Activated effector memory CD4-positive, alpha-beta T cell treated with Interleukin-2 at 50 U/mL for 16 hours (primary cell): ENCODE measurements at regions not wholly inside any gene's neighbourhood (a gene's known extent, or its start where the extent isn't known, plus 50 kb on each side); places are given as distances from the start of the nearest gene placed in this dataset.
"Not testable (repeated sequence)": the region's sequence is repeated elsewhere in the genome, so short reads cannot be mapped to it uniquely, and the experiment has no call there.

Experiments used
- DNase-seq: peaks from one replicate; pipeline ENCODE4 v3.0.0-alpha.2; 2020

DNA sequence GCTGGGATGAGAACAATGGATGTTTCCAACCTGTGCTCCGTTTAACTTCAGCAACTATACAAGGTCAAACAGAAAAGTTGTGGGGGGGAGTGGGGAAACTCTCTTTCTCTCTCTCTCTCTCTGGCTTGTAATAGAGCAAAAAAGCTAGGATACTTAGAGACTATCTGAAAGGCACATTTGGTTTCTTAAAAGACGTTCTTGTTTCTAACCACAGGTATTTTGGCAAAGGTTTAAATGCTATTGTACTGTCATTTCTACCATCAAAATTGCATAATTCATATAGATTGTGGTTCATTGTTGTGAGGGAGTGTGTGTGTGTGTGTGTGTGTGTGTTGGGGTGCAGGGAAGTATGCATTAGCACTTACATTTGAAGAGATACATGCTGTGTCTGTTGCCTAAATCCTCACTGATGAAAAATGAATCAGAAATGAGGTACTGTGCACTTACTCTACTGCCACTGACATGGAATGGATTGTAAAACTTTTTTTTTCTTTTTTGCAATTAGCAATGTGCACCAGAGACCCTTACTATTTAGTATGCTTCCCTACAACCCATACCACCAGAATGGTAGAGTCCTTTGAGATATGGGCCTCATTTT, 841.0 kb upstream of the PIK3C3 start:
- no peak for DNase-seq

DNA sequence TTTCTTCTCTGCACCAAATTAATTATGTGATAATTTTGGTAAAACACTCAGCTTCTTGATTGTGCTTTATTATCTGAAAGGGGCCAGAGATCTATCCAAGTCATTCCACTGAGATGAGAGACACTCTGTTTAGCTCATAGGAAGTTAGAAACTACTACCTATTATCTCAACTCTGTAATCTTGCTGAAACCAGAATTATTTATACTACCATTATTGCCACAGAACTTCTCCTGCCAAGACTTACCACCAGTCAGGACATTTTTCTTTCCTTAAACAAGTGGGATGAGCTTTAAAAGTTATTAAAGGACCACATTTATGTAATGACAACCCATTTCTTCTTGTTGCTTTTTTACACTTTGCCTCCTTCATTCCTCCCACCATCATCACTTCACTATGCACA, 855.6 kb upstream of the PIK3C3 start:
- DNase-seq, result no peak

DNA sequence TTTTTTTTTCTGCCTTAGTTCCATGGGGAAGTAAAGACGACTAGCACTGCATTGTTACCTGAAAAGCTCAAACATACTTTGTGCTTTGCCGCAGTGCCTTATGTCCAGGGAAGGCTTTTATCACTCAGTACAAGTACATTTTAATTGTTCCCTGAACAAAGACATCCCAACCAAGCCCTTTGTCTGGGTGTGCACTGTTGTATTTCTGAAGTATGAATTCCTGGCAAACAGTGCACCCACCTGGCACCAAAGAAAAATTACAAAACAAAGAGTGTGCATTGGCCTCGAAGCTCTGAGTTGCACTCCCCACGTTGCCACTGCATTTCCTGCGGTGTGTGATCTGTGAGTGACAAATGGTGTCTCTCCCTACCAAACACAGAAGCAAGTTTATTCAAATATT, 858.5 kb upstream of the PIK3C3 start:
- no peak for DNase-seq

DNA sequence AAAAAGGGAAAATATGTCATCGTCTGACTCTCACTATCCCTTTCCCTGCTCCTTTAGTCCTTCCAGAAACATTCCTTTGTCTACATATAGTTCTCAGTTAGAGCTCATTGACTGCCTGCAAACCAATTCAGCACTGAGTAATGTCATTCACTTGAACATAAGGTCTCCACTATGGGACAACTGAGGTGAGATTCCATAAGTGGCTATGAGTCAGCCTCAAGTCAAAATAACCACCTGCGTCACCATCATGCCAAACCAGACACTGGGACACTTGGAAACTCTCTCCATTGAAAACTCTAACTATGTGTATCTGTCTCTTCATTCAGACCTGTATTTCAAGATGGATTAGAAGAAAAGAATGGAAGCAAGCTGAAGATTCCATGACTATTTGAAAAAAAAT, 878.0 kb upstream of the PIK3C3 start:
- no peak for DNase-seq

DNA sequence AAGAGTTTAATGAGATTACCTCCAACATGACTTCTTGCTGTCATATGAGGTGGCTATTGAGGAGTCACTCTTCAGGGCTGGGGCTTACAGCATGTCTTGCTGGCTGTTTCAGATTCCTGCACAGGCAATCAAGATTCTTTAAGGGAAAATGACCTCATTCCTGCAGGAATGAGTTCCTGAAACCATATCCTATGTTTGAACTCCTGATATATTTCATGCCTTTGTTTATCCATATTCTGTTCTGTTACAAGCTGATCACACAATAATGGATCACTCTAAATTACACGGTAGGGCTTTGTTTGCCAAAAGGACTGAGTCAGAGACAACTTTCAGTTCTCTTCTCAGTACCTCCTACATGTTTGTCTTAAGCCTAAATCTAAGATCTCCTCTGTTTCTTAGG, 879.8 kb upstream of the PIK3C3 start:
- no peak for DNase-seq

DNA sequence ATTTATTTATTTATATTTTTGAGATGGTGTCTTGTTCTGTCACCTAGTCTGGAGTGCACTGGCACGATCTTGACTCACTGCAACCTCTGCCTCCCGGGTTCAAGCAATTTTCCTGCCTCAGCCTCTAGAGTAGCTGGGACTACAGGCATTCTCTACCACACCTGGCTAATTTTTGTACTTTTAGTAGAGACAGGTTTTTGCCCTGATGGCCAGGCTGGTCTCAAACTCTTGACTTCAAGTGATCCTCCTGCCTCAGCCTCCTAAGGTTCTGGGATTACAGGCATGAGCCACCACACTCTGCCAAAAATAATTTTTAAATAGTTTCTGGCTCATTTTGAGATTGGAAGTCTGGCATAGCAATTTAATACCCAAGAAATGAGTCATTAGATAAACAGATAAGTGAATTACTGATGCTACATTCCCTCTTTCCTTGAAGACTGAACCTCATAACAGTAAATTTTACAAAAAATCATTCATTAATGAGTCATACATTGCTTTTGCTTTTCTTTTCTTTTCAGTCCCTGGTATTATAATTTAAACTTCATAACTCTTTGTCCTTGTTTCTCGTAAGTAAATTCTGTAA, 881.6 kb upstream of the PIK3C3 start:
- DNase-seq, result no peak

DNA sequence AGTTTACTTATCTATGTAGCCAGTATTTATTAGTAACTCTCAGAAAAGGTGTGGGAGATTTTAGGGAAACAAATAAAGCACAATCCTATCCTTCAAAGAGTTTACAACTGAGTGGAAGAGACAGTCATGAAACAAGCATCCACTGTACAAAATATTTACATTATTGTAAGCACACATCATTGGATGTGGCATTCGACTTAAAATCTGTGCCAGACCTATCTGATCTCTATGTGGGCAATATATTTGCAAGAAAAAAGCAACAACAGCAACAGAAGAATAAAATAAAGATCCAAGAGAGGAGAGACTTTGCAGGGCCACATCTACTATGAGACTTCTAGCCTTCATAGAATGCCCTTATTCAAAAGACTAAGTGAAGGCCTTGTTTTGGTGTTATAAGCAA, 882.1 kb upstream of the PIK3C3 start:
- DNase-seq, result no peak

DNA sequence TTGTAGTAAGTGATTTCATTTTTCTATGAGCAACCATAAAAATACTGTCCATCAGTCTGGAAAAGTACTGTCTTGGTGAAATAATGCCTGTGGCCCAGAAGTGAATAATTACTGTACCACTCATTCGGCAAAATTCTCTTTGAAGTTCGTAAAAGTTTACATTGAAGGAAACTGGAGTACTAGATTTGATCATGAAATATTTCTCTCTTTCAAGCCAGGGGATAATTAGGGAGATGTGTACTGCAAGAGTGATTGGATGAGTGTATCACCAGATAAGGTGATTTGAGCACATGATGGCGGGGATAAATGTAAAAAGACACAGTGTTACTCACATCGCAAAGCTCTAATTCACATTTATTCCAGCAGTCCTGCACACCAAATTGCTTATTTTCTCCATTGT, 883.2 kb upstream of the PIK3C3 start:
- DNase-seq, result no peak

DNA sequence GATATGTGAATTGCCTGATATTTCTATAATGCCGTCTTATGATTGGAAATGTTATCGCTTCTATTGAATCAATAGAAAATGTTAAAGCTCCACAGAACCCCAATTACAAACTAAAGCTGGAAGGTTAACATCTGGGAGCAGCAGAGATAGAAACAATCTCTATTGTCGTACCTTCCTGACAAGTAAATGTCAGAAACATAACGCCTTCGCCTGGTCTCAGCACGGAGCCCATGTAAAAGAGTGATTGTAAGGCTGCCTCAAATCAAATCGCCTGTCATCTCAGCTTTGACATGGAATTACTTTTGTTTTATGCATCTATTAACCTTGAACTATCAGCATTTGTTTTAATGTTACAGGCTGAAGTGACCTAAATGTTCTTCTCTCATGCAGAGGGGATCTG, 885.9 kb upstream of the PIK3C3 start:
- no peak for DNase-seq

DNA sequence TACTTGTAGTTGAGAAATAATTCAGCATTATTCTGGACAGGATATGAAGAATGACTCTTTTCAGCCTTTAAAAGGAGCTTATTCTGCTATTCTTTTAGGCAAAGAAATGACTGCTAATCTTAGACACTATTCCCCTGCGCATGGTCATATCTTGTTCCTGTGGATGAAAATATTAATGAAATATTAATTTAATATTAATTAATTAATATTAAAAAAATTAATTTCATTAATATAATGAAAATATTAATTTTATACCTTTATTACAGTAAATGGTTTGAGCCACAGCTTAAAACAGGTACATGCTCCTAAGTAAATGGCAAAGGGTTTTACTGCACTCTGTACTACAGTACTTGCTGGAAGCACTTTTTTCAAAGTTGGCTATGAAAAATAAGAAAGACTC, 890.1 kb upstream of the PIK3C3 start:
- DNase-seq, result no peak

DNA sequence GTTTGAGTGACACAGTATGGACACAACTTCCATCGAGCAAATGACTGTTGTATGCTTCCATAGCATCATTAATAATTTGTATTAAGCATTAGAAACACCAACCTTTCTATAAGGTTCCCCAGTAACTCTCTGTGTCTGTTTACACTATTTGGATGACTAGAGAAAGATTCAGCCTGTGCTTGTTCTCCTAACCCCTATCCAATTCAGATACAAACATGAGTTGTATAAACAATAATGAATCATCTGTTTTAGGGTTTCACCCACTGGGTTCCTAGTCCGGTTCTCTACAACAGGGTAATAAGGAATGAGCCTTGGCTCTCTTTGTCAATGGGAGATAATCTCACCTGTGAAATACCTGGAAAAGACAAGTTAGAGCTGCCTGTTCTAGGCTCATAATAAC, 894.1 kb upstream of the PIK3C3 start:
- DNase-seq, result no peak

DNA sequence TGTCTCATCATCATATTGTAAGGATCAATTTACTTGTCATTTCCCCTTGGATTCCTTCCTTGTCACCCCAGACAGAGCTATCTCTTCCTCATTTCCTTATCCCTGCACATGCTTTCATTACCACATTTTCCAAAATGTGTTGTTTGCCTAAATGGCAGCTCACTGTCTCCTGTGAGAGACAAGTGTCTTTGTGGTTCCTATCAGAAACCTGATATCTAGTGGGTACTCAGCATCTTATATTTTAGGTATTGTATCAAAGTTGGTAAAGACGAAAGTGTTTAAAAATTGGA, 896.0 kb upstream of the PIK3C3 start:
- DNase-seq, result no peak

DNA sequence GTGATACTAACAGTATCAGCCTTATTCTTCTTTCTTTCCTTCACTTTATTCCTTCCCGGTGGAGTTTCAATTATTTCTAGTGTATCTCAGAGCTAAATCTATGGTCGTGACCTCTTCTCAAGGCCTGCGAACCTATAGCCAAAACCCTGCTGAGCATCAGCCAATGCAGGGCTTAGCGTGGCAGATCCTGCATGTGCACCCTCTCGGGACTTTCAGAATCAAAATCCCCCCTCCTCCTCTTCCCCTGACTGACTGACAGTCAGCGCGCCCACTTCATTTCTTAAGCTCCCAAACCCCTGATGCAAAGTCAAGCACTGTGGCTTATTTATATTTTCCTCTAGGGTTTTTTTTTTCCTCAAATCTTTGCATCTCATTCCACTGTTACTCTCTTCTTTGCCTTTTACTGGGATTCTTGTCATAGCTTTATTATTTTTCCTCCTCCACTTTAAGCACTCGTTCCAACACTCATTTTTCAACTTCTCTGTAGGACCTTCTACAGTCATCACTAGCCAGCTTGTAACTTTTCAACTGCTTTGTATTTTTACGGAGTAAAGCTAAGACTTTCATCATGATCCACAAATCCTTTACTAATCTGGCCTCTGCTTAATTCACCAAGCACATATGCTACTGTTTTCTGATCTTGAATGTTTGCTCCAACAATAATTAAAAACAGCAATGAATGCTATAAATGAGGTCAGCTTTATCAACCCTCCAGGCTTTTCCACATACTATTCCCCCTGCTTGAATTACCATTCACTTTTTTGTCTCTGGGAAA, 896.5 kb upstream of the PIK3C3 start:
- no peak for DNase-seq

DNA sequence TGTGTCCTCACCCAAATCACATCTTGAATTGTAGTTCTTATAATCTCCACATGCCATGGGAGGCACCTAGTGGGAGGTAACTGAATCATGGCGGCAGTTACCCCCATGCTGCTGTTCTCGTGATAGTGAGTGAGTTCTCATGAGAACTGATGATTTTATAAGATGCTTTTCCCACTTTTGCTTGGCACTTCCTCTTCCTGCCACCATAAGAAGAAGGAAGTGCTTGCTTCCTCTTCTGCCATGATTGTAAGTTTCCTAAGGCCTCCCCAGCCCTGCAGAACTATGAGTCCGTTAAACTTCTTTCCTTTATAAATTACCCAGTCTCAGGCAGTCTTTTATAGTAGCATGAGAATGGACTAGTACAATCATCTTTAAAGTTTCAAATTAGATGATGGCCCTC, 902.4 kb upstream of the PIK3C3 start:
- DNase-seq, result no peak

DNA sequence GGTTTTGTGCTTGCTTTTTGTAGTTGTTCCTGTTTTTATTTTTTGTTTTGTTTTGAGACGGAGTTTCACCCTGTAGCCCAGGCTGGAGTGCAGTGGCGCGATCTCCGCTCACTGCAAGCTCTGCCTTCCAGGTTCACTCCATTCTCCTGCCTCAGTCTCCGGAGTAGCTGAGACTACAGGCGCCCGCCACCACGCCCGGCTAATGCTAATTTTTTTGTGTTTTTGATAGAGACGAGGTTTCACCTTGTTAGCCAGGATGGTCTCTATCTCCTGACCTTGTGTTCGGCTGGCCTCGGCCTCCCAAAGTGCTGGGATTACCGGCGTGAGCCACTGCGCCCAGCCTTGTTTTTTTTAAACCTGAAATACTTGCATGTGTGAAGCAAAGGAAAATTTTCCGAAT, 908.8 kb upstream of the PIK3C3 start:
- DNase-seq, result not testable (repeated sequence)

DNA sequence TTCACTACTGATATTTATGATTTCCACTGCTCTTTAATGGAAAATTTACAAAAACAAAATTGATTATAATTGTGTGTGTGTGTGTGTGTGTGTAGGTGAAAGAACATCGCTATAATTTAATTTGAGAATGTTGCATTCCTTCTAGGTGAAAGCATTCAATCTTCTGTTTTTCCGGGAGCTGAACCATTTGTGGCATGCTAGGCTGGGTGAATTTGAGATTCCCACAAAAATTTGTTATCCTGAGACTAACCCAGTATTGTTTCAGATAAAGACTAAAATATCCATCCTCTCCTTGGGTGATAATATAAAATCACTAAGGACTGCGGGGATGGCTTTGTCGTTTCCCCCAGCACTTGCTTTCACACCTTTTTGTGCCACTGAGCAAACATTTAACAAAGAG, 911.2 kb upstream of the PIK3C3 start:
- no peak for DNase-seq

DNA sequence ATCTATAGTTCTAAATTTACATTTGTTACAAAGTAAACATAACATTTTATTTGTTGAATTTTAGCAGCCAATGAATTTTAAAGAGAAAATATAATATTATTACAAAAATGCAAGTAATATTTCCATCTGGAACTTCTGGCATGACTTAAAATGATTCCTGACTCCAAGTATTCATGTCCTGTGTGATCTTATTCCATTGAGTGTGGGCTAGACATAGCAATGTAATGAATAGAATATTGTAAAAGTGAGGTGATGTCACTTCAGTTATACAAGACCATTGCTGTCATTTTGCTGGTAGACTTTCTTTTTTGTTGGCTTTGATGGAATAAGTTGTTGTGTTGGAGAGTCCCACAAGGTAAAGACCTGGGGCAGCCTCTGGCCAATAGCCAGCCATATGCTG, 912.2 kb upstream of the PIK3C3 start:
- no peak for DNase-seq

DNA sequence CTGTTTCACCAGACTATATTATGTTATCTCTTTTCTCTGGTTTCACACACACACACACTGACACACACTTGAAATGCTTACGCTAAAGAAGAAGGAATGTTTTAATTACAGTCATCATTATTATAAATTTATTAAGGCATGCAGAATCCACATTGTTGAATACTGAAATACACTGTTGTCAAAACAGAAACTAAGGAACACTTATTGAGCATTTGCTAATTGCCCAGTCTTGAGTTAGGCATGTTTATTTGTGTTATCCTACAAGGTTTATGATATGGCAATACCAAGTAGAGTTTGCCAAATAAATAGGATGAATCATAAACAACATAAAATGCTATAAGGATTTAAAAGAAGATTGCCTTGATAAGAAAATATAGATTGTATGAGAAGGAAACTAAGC, 917.0 kb upstream of the PIK3C3 start:
- no peak for DNase-seq

DNA sequence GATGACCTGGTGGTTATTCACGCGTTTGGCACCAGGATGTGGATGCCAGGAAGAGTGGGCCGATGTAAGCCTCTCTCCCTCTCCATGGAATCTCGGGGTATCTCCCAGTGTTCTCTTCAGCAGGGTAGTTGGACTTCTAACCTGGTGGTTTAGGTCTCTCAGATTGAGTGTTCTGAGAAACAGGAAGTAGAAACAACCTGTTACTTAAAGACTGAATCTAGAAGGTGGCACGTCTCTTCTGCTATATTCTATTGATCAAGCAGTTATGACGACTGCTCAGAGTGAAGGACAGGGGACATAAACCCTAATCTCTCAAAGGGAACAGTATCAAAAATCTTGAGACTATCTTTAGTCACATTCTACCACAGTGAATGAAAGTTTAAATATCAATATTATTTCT, 918.7 kb upstream of the PIK3C3 start:
- DNase-seq, result no peak

DNA sequence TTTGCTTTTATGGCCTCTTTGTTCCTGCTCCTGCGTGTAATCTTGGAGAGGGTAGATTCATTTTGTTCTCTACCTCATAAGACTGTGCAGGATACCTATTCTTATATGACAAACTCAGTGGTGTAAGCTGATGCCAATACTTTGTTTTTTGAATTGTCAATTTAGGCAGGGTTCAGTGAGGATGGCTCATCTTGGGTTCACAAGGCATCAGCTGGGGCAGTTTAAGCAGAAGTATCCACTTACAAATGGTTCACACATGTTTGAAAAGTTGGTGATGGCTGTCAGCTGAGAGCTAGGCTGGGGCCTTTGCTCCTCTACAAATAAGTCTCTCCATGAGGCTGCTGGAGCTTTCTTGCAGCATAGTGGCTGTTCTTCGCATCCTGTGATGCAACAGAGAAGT, 920.6 kb upstream of the PIK3C3 start:
- no peak for DNase-seq

DNA sequence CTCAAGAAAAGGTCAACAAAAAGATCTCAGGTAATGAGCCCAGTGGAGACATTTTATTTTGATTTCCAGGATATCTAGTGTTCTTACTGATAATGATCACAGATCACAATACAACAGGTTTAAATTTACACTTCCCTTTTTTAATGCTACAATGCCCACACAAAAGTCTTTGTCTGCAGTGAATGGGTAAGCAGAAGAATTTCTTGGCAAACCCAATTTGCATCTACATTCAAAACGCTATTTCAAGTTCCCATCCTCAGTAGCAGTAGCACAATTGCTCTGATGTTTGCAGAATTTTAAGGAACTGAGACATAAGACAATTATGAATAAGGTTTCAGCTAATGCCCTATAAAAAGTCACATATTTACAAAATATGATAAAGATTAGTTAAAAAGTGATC, 929.4 kb upstream of the PIK3C3 start:
- no peak for DNase-seq

DNA sequence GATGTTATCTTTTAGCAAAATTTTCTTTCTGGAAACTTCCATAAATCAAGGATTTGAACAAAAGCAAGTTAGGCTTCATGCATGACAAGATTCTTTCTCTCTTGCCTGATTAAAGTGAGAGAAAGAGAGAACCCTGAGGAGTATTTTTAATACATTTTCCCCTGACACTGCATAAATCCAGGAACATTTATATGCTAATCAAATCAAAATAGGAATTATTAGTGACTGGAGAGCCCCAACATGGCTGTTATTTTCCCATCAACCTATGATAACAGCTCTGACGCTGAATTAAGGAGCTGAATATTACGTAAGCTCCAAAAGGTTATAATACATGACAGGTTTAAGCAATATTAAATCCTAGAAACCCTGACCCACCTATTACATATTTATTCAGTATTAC, 930.2 kb upstream of the PIK3C3 start:
- DNase-seq, result no peak

DNA sequence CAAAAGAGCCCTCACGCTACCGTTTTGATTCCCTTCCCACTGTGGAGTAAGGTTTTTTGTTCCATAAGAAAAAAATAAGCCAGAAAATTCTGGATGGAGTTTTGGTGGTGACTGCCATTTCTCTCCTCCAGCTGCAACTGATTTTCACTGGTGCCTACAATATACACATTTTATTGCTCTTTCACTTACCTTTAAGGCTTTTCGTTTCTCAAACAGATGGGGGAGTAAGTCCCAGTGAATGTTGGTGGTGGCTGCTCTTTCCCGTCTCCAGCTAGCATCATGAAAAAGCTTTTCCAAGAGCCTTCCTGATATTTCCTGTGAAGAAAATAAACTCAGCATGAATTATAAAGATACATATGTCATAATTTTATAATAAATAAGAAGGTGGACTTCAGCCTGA, 932.5 kb upstream of the PIK3C3 start:
- DNase-seq, result no peak

DNA sequence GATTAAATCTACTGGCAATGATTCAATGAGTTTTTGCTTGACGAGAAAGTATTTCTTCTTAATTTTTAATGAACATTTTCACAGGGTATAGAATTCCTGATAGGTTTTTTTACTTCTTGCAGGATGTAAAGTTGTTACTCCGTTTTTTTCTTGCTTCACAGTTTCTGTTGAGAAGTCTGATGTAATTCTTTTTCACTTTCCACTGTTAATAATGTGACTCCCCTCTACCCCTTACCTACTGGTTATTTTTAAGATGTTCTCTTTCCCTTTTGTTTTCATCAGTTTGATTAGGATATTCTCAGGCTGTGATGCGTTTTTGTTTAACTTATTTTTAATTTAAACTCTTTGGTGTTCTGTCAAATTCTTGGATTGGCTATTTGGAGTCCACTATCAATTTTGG, 933.9 kb upstream of the PIK3C3 start:
- DNase-seq, result no peak

DNA sequence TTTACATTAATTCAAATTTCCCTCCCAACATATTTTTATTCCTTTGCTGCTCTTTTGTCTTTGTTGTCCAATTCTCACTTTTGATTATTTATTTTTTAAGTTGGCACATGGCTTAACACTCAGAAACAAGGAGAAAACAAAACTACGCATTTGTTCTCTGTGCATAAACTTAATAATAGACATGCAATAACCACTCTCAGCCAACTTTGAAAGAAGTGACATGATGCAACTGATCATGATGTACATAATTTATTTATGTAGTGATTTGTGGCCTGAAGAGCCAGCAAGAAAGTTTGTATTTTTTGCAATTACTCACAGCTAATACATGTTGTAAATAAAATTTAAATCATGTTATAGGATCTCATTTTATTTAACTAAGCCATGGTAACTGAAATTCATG, 942.8 kb upstream of the PIK3C3 start:
- DNase-seq, result no peak
